ENCODE measurements at regions not wholly inside any gene's neighbourhood (a gene's known extent, or its start where the extent isn't known, plus 50 kb on each side); places are given as distances from the start of the nearest gene placed in this dataset.
"Not testable (repeated sequence)": the region's sequence is repeated elsewhere in the genome, so short reads cannot be mapped to it uniquely, and the experiment has no call there.

GRCh38 chr9:30107134-30107533 lies 2277.3 kb upstream of the ACO1 start:
- H3K36me3 ChIP-seq (ENCODE audit: insufficient read depth, low read length); H3K9me3 ChIP-seq (ENCODE audit: control insufficient read depth, insufficient read depth, low read length); H3K9ac ChIP-seq (ENCODE audit: low read depth, low read length); H3K4me1 ChIP-seq (ENCODE audit: insufficient read depth, low read length): not testable (repeated sequence)

DNA sequence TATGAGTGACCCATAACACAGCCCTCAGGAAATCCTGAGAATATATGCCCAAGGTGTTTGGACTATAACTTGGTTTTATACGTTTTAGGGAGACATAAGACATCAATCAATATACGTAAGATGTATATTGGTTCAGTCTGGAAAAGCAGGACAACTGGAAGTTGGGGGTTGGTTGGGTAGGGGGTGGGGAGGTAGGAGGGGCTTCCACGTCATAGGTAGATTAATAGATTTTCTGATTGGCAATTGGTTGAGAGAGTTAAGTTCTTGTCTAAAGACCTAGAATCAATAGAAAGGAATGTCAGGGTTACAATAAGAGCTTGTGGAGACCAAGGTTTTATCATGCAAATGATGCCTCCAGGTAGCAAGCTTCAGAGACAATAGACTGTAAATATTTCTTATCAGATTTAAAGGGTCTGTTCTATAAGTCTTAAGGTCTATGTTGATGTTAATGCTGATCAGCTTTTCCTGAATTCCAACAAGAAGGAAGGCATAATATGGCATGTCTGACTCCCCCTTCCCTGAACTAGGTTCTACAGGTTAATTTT lies 2267.7 kb upstream of the ACO1 start:
- no peaks in the 10 kb centered on the region for H3K9me3 ChIP-seq (ENCODE audit: control insufficient read depth, insufficient read depth, low read length)

DNA sequence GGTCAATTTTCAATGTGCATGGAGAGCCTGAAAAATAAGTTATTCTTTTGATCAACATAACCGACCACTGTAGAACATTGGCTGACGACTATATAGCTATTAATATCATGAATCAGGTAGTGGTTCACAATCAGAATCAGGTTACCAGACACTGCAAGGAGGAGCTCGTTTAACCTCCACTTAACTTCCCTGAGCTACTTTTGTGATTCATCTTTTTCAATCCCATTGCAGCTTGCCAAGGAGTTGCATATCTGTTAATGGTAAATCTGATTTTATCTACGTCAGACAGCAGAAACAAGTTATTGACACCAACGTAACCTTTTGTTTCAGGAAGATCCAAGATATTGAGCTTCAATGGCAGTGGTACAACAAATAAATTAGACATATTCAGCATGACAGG lies 2263.8 kb upstream of the ACO1 start:
- no peaks in the 10 kb centered on the region for H3K36me3 ChIP-seq (ENCODE audit: insufficient read depth, low read length)
- H3K9me3 ChIP-seq (ENCODE audit: control insufficient read depth, insufficient read depth, low read length): no peaks in the 10 kb centered on the region
- 0 out of 2 replicates have a peak, but pooled peaks cover 8% of the 10 kb centered on the region for H3K4me1 ChIP-seq (ENCODE audit: insufficient read depth, low read length)
- no peak overlapping the region for H3K9ac ChIP-seq (ENCODE audit: low read depth, low read length)

More for the DNA sequence above, 2267.7 kb upstream of the ACO1 start:
- Histone ChIP-seq H3K4me1 (ENCODE audit: insufficient read depth, low read length) (0 out of 2 replicates have a peak, but pooled peaks cover 8% of the 10 kb centered on the region), H3K36me3 (ENCODE audit: insufficient read depth, low read length) (no peaks in the 10 kb centered on the region), H3K9ac (ENCODE audit: low read depth, low read length) (no peak overlapping the region)

DNA sequence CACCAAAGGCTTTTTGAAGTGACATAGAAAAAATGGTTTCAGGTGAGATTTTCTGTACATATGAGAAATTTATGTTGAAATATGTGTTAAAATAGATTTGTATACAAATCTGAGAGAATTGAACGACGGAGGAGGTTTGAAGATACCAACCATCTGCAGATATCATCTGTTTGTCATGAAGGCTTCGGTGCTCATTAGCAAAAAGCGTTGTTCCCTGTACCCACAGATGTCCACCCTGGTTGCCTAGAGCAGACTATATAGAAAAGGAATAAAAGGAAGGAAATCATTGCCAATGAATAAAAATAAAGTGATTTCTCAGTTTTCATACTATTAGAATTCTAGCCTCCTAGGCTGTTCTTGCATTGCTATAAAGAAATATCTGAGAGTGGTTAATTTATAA lies 2262.8 kb upstream of the ACO1 start:
- H3K9me3 ChIP-seq (ENCODE audit: control insufficient read depth, insufficient read depth, low read length): no peaks in the 10 kb centered on the region
- no peak overlapping the region for H3K9ac ChIP-seq (ENCODE audit: low read depth, low read length)
- 0 out of 2 replicates have a peak, but pooled peaks cover 8% of the 10 kb centered on the region for H3K4me1 ChIP-seq (ENCODE audit: insufficient read depth, low read length)
- no peaks in the 10 kb centered on the region for H3K36me3 ChIP-seq (ENCODE audit: insufficient read depth, low read length)

GRCh38 chr9:30125881-30126280 lies 2258.6 kb upstream of the ACO1 start:
- Histone ChIP-seq H3K9ac (ENCODE audit: low read depth, low read length) (no peak overlapping the region), H3K4me1 (ENCODE audit: insufficient read depth, low read length) (no peaks in the 10 kb centered on the region), H3K36me3 (ENCODE audit: insufficient read depth, low read length) (no peaks in the 10 kb centered on the region), H3K9me3 (ENCODE audit: control insufficient read depth, insufficient read depth, low read length) (no peaks in the 10 kb centered on the region)

- Histone ChIP-seq H3K9ac (ENCODE audit: low read depth, low read length) (no peak overlapping the region), H3K36me3 (ENCODE audit: insufficient read depth, low read length) (no peaks in the 10 kb centered on the region), H3K9me3 (ENCODE audit: control insufficient read depth, insufficient read depth, low read length) (no peaks in the 10 kb centered on the region), H3K4me1 (ENCODE audit: insufficient read depth, low read length) (no peaks in the 10 kb centered on the region)
These were observed 2257.1 kb upstream of the ACO1 start for GRCh38 chr9:30127371-30127770.

DNA sequence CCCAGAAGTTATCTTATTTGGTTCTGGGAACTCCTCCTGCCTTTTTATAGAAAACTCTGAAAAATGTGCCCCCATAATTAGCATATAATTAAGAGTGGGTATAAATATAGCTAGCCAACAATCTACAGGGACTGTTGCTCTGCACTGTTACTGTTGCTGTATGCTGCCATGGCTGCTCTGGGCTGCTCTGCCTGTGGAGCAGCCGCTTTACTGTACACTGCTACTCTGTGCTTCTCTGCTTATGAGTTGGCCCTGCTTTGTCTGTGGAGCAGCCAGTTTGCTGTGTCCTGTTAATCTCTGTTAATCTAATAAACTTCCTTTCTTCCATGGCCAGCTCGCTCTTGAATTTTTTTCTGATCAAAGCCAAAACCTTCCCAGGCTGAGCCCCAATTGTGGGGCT lies 2244.0 kb upstream of the ACO1 start:
- H3K4me1 ChIP-seq (ENCODE audit: insufficient read depth, low read length): no peaks in the 10 kb centered on the region
- no peak overlapping the region for H3K9ac ChIP-seq (ENCODE audit: low read depth, low read length)
- no peaks in the 10 kb centered on the region; the same call in 1 of the 2 replicates for H3K9me3 ChIP-seq (ENCODE audit: control insufficient read depth, insufficient read depth, low read length)
- no peaks in the 10 kb centered on the region for H3K36me3 ChIP-seq (ENCODE audit: insufficient read depth, low read length)

- H3K36me3 ChIP-seq (ENCODE audit: insufficient read depth, low read length): no peaks in the 10 kb centered on the region
- no peak overlapping the region for H3K9ac ChIP-seq (ENCODE audit: low read depth, low read length)
- no peaks in the 10 kb centered on the region for H3K9me3 ChIP-seq (ENCODE audit: control insufficient read depth, insufficient read depth, low read length)
- H3K4me1 ChIP-seq (ENCODE audit: insufficient read depth, low read length): no peaks in the 10 kb centered on the region; the same call in 1 of the 2 replicates
These were observed 2223.9 kb upstream of the ACO1 start for GRCh38 chr9:30160570-30160969.

GRCh38 chr9:30172206-30172605 lies 2212.2 kb upstream of the ACO1 start:
- Histone ChIP-seq H3K4me1 (ENCODE audit: insufficient read depth, low read length) (no peaks in the 10 kb centered on the region), H3K9me3 (ENCODE audit: control insufficient read depth, insufficient read depth, low read length) (no peaks in the 10 kb centered on the region; the same call in 1 of the 2 replicates), H3K9ac (ENCODE audit: low read depth, low read length) (no peak overlapping the region), H3K36me3 (ENCODE audit: insufficient read depth, low read length) (no peaks in the 10 kb centered on the region)

GRCh38 chr9:30178610-30179009 lies 2205.8 kb upstream of the ACO1 start:
- Histone ChIP-seq H3K9ac (ENCODE audit: low read depth, low read length) (no peak overlapping the region), H3K4me1 (ENCODE audit: insufficient read depth, low read length) (no peaks in the 10 kb centered on the region), H3K36me3 (ENCODE audit: insufficient read depth, low read length) (no peaks in the 10 kb centered on the region), H3K9me3 (ENCODE audit: control insufficient read depth, insufficient read depth, low read length) (no peaks in the 10 kb centered on the region)

DNA sequence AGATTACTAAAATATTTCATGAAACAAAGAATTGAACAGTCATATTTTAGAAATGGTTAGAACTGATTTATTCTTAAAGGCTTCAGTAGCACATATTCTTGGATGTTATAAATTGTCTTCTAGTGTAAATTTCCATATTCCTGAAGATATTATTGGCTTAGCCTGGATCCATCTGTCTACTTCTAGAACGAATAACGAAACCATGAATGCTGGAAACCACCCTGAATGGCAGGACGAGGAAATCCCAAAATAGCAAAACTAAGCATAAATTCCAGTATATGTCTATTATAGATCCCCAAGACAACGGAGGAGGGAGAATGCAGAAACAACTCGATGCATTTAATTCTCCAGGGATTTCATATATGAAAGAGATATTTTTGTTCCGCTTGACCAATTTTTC lies 2191.0 kb upstream of the ACO1 start:
- Histone ChIP-seq H3K9ac (ENCODE audit: low read depth, low read length) (no peak overlapping the region), H3K36me3 (ENCODE audit: insufficient read depth, low read length) (no peaks in the 10 kb centered on the region), H3K4me1 (ENCODE audit: insufficient read depth, low read length) (no peaks in the 10 kb centered on the region), H3K9me3 (ENCODE audit: control insufficient read depth, insufficient read depth, low read length) (peaks cover 14% of the 10 kb centered on the region)

GRCh38 chr9:30196941-30197340 lies 2187.5 kb upstream of the ACO1 start:
- H3K4me1 ChIP-seq (ENCODE audit: insufficient read depth, low read length): no peaks in the 10 kb centered on the region
- H3K9ac ChIP-seq (ENCODE audit: low read depth, low read length): no peak overlapping the region
- no peaks in the 10 kb centered on the region for H3K36me3 ChIP-seq (ENCODE audit: insufficient read depth, low read length)
- peaks cover 11% of the 10 kb centered on the region for H3K9me3 ChIP-seq (ENCODE audit: control insufficient read depth, insufficient read depth, low read length)

- Histone ChIP-seq H3K4me1 (ENCODE audit: insufficient read depth, low read length) (no peaks in the 10 kb centered on the region), H3K9ac (ENCODE audit: low read depth, low read length) (no peak overlapping the region), H3K9me3 (ENCODE audit: control insufficient read depth, insufficient read depth, low read length) (peaks cover 11% of the 10 kb centered on the region), H3K36me3 (ENCODE audit: insufficient read depth, low read length) (no peaks in the 10 kb centered on the region)
These were observed 2187.0 kb upstream of the ACO1 start for GRCh38 chr9:30197453-30197852.

- Histone ChIP-seq H3K36me3 (ENCODE audit: insufficient read depth, low read length) (no peaks in the 10 kb centered on the region), H3K9me3 (ENCODE audit: control insufficient read depth, insufficient read depth, low read length) (peaks cover 11% of the 10 kb centered on the region), H3K9ac (ENCODE audit: low read depth, low read length) (no peak overlapping the region), H3K4me1 (ENCODE audit: insufficient read depth, low read length) (no peaks in the 10 kb centered on the region)
These were observed 2186.5 kb upstream of the ACO1 start for GRCh38 chr9:30197954-30198353.

- Histone ChIP-seq H3K9ac (ENCODE audit: low read depth, low read length) (no peak overlapping the region), H3K36me3 (ENCODE audit: insufficient read depth, low read length) (no peaks in the 10 kb centered on the region), H3K4me1 (ENCODE audit: insufficient read depth, low read length) (no peaks in the 10 kb centered on the region), H3K9me3 (ENCODE audit: control insufficient read depth, insufficient read depth, low read length) (peaks cover 11% of the 10 kb centered on the region)
These were observed 2185.8 kb upstream of the ACO1 start for GRCh38 chr9:30198463-30199309.
